Uterus (tissue), 3 donors: ENCODE measurements at regions not wholly inside any gene's neighbourhood (a gene's known extent, or its start where the extent isn't known, plus 50 kb on each side); places are given as distances from the start of the nearest gene placed in this dataset.

Source experiments
- DNase-seq, 2 donors: peaks; one replicate each; pipeline ENCODE4 v3.0.0-alpha.2; 2019 to 2020
- H3K27ac ChIP-seq, 2 donors: fragments of 200-600 bp; sonication (generic); 1 replicate in 1 of 2; 2 replicates in 1 of 2; pipeline ENCODE4 v1.5.1; 2016 to 2018
- H3K27me3 ChIP-seq, 2 donors: fragments of 200-600 bp; sonication (generic); one replicate each; pipeline ENCODE4 v1.5.1; 2018 to 2019; ENCODE audit warnings: control low read depth in 1 of 2
- H3K36me3 ChIP-seq, 2 donors: fragments of 200-600 bp; sonication (generic); one replicate each; pipeline ENCODE4 v1.5.1; 2019; ENCODE audit warnings: control low read depth in 1 of 2
- H3K4me1 ChIP-seq, 2 donors: fragments of 200-600 bp; sonication (generic); one replicate each; pipeline ENCODE4 v1.5.1; 2018 to 2019; ENCODE audit warnings: control low read depth in 1 of 2
- H3K4me3 ChIP-seq, 2 donors: fragments of 200-600 bp; sonication (generic); 1 replicate in 1 of 2; 2 replicates in 1 of 2; pipeline ENCODE4 v1.5.1; 2018 to 2019; ENCODE audit warnings: mild to moderate bottlenecking in 1 of 2
- H3K9me3 ChIP-seq, 2 donors: fragments of 200-600 bp; sonication (generic); one replicate each; pipeline ENCODE4 v1.5.1; 2019; ENCODE audit warnings: control low read depth in 1 of 2
- POLR2A ChIP-seq, 2 donors: fragments of 450-650 bp; IDR thresholded peaks; one replicate each; pipeline ENCODE4 v1.6.1; 2016; ENCODE audit warnings: antibody characterized with exemption in 2 of 2, mild to moderate bottlenecking in 1 of 2, moderate library complexity in 1 of 2
- intact Hi-C: fragments of 100-400 bp; cut with DNase I; formaldehyde crosslinking; loops from one replicate; pipeline ENCODE4 v1.15.1; 2023; ENCODE audit warnings: low total_unique reads
- TF ChIP-seq, protein P1 (sequence below), 4 experiments: fragments of 200-600 bp in 2 of 4; fragments of 450-650 bp in 2 of 4; sonication (generic) in 2 of 4; IDR thresholded peaks; one replicate each; pipeline ENCODE4 v1.5.1; 2016 to 2019; ENCODE audit warnings: antibody characterized with exemption in 4 of 4, mild to moderate bottlenecking in 2 of 4, moderate library complexity in 1 of 4
- donor health status: DM: yes; HTN: yes; CAD: no.

DNA sequence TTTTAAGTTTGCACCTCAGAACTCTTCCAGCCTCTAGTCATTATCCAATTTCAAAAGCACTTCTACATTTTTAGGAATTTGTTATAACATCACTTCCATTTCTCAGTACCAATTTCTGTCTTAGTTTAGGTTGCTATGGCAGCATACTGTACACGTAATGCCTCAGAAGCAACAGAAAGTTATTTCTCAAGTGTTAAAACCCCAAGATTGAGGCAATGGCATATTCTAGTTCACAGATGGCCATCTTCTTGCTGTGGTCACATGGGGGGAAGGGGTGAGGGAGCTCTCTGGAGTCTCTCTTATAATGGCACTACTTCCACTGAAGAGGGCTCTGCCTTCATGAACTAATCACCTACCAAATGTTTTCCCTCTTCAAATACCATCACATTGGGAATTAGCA lies 220.3 kb upstream of the CTSO start:
- intact Hi-C loops = no loop called here
- no peaks in the 10 kb centered on the region for H3K27me3 ChIP-seq
- H3K9me3 ChIP-seq = no peaks in the 10 kb centered on the region
- H3K36me3 ChIP-seq = no peaks in the 10 kb centered on the region
- TF ChIP-seq POLR2A (IDR thresholded peaks at IDR 0.05) = no peak
- TF ChIP-seq, protein P1, sequence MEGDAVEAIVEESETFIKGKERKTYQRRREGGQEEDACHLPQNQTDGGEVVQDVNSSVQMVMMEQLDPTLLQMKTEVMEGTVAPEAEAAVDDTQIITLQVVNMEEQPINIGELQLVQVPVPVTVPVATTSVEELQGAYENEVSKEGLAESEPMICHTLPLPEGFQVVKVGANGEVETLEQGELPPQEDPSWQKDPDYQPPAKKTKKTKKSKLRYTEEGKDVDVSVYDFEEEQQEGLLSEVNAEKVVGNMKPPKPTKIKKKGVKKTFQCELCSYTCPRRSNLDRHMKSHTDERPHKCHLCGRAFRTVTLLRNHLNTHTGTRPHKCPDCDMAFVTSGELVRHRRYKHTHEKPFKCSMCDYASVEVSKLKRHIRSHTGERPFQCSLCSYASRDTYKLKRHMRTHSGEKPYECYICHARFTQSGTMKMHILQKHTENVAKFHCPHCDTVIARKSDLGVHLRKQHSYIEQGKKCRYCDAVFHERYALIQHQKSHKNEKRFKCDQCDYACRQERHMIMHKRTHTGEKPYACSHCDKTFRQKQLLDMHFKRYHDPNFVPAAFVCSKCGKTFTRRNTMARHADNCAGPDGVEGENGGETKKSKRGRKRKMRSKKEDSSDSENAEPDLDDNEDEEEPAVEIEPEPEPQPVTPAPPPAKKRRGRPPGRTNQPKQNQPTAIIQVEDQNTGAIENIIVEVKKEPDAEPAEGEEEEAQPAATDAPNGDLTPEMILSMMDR (IDR thresholded peaks at IDR 0.05) = no peak
- H3K27ac ChIP-seq = no peak overlapping the region
- H3K4me1 ChIP-seq = no peaks in the 10 kb centered on the region
- DNase-seq = no peak
- no peak overlapping the region for H3K4me3 ChIP-seq

DNA sequence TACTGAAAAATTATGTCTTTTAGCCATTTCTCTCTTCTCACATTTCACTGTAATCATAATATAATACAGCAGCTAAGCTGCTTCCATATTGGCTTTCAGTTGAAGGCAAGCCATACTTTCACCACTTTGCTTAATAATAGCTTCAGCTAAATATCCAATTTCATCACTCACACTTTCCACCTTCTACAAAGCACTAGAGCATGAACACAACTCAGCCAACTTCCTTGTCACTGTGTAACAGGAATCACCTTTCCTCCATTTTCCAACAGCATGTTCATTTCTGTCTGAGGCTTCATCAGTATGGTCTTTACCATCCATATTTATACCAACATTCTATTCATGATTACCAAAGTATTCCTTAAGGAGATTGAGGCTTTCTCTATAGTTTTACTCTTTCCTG lies 219.8 kb upstream of the CTSO start:
- no peaks in the 10 kb centered on the region for H3K36me3 ChIP-seq
- H3K27ac ChIP-seq = no peak overlapping the region
- no peaks in the 10 kb centered on the region for H3K9me3 ChIP-seq
- intact Hi-C loops = no loop called here
- H3K4me1 ChIP-seq = no peaks in the 10 kb centered on the region
- no peaks in the 10 kb centered on the region for H3K27me3 ChIP-seq
- DNase-seq = no peak
- TF ChIP-seq, protein P1 (IDR thresholded peaks at IDR 0.05) = no peak
- no peak for TF ChIP-seq POLR2A (IDR thresholded peaks at IDR 0.05)
- no peak overlapping the region for H3K4me3 ChIP-seq

GRCh38 chr4:156169861-156170260 lies 216.2 kb upstream of the CTSO start:
- Histone ChIP-seq H3K4me3 (no peak overlapping the region), H3K4me1 (no peaks in the 10 kb centered on the region), H3K9me3 (no peaks in the 10 kb centered on the region), H3K27ac (peak overlapping the region in 1 of 2 donors; percentile 26), H3K27me3 (no peaks in the 10 kb centered on the region), H3K36me3 (no peaks in the 10 kb centered on the region)
- DNase-seq = no peak
- TF ChIP-seq, protein P1 (IDR thresholded peaks at IDR 0.05) = no peak
- intact Hi-C loops = no loop called here

DNA sequence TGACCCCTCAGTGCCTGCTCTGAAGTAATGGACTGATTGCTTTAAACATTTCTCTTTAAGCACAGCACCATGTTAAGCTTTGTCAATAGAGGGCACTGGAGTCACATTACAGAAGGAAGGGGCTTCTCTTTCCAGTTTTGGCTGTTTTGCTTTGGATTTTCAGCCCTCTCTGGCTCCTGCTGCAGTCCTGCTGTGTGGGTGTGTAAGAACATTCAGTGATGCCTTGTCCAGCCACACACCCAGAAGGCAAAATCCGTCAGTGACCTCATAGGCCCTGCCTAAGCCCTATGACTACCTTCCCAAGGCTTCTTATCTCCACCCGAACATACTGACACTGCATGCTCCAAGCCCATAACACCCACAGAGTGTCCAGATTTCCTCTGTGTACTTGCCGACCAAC lies 215.3 kb upstream of the CTSO start:
- peak; percentile 58 to 70 for DNase-seq
- Histone ChIP-seq H3K9me3 (no peaks in the 10 kb centered on the region), H3K36me3 (no peaks in the 10 kb centered on the region), H3K27ac (peak overlapping the region; percentile 26 to 60), H3K4me1 (no peaks in the 10 kb centered on the region), H3K4me3 (no peak overlapping the region), H3K27me3 (no peaks in the 10 kb centered on the region)
- TF ChIP-seq POLR2A (IDR thresholded peaks at IDR 0.05) = no peak
- TF ChIP-seq, protein P1 (IDR thresholded peaks at IDR 0.05) = peak; percentile 46 to 57 (median 54)
- intact Hi-C loops = no loop called here

GRCh38 chr4:156168288-156168687 lies 214.6 kb upstream of the CTSO start:
- Histone ChIP-seq H3K4me1 (no peaks in the 10 kb centered on the region), H3K36me3 (no peaks in the 10 kb centered on the region), H3K9me3 (no peaks in the 10 kb centered on the region), H3K27ac (no peak overlapping the region), H3K4me3 (no peak overlapping the region), H3K27me3 (no peaks in the 10 kb centered on the region)
- intact Hi-C loops = no loop called here
- no peak for DNase-seq
- TF ChIP-seq, protein P1 (IDR thresholded peaks at IDR 0.05) = no peak
- TF ChIP-seq POLR2A (IDR thresholded peaks at IDR 0.05) = no peak
